GM21367 (cell line): ENCODE measurements at regions not wholly inside any gene's neighbourhood (a gene's known extent, or its start where the extent isn't known, plus 50 kb on each side); places are given as distances from the start of the nearest gene placed in this dataset.
"Not testable (repeated sequence)": the region's sequence is repeated elsewhere in the genome, so short reads cannot be mapped to it uniquely, and the experiment has no call there.

ENCODE experiments used
- ATAC-seq: cut with Tn5 transposase; IDR thresholded peaks from one replicate; pipeline ENCODE4 v1.9.1; 2021; ENCODE audit not compliant: unreplicated experiment

GRCh38 chr4:66091786-66092185 is 421.5 kb upstream of the EPHA5 start:
- no peak for ATAC-seq

- no peak for ATAC-seq
Measured at GRCh38 chr4:66073961-66074360, 403.7 kb upstream of the EPHA5 start.

- no peak for ATAC-seq
Measured at GRCh38 chr4:66071911-66072310, 401.6 kb upstream of the EPHA5 start.

DNA sequence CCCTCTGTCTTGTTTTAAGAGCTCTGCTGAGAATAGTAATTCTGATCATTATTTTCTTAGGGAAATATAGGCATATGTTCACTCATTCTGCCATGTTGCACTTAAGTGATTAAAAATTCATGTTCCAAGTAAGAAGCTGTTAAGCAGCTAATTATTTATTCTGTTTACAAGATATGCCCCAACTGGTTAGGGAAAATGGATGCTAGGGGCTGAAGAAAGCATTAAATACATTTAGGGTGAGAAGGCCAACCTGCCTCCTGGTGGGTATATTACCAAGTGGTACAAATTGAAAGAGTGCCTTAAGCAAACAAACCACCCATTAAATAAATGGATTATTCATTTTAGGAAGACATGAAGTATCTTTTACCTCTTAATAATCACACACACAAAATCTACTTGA is 392.6 kb upstream of the EPHA5 start:
- no peak for ATAC-seq

GRCh38 chr4:66062044-66062443 is 391.8 kb upstream of the EPHA5 start:
- ATAC-seq = no peak

DNA sequence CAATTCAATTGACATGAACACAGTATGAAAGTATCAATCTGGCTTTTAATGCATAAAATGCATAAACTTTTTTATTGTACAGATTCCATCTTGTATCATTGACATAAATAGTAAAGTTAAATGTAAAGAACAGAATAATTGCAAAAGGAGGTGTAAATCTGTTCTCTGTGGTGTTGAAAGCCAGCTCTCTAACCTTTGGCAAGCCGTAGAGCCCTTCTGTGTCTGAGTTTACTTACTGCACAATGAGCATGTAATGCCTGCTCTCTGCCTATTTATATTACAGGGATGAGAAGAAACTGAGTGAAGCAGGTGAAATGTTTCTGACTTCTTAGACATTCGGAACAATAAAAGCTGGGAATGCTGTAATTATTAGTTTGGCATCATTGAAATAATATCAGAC is 389.3 kb upstream of the EPHA5 start:
- no peak for ATAC-seq

DNA sequence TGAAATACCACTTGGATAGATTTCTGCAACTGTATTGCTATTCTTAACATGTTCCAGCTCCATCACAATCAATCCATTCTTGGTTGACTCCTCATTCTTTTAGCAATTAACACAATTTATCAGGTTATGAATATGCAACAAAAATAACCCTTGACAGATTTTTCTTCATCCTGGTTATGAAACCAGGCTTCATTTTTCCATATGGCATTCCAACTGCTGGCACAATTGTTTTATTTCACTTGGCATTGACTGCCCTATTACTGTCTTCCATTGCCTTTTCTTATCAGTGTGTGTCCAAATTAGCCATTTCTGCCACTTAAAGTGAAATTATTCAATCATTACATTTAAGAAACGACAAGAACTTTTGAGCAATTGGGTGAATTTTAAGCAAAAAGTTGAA is 388.8 kb upstream of the EPHA5 start:
- no peak for ATAC-seq

- ATAC-seq = no peak
Measured at GRCh38 chr4:66055999-66056398, 385.7 kb upstream of the EPHA5 start.

DNA sequence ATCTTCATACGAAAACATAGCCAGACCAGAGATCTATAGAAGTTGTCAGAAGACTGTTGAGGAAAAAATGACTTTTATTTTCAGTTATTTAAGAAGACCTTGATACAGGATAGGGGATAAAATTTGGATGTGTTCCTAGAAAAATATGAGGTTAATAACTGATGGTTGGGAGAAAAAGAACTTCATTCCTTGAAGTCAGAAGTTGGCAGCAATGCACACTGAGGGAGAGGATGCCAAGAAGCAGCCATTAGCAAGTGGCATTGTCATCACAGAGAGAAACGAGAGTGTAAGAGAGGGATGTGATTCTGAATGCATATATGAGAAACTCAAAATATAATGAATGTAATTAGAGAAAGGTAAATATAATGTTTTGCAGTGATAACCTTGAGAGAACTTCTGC is 382.1 kb upstream of the EPHA5 start:
- ATAC-seq = no peak

DNA sequence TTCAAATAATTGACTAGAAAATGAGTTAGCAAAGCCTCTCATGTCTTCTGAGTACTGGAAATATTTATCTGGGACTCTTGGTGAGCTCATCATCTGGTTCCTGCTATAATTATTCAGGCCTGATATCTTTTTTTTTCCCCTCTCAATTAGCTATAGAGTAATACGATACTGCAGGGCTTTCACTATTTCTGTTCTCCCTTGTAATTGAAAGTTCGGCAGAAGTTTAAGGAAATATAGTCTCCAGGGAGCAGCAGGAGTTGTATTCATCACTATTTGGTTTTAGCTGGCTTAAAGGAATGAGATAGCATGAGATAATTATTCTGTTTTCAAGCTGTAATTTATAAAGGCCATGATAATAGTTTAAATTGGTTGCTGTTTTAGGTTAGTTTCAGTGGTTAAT is 378.6 kb upstream of the EPHA5 start:
- no peak for ATAC-seq

- no peak for ATAC-seq
Measured at GRCh38 chr4:66045913-66046312, 375.6 kb upstream of the EPHA5 start.

DNA sequence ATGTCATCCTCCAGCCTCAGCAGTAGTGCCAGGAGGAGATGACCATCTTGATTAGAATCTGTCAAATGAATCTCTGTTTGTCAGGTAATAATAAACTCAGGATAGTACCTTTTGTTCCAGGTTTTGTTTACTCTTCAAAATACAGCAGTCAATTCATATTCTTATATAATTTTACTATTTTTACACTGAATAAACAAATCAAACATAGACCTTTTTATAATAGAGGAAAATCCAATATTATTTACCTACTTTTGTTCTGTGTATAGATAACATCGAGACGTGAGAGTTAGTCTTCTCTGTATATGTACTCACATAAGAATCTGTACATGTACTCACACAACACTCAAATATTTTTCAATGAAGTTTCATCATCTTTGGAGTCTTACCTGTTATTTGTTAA is 365.4 kb upstream of the EPHA5 start:
- no peak for ATAC-seq

- no peak for ATAC-seq
Measured at GRCh38 chr4:66034671-66035070, 364.4 kb upstream of the EPHA5 start.

DNA sequence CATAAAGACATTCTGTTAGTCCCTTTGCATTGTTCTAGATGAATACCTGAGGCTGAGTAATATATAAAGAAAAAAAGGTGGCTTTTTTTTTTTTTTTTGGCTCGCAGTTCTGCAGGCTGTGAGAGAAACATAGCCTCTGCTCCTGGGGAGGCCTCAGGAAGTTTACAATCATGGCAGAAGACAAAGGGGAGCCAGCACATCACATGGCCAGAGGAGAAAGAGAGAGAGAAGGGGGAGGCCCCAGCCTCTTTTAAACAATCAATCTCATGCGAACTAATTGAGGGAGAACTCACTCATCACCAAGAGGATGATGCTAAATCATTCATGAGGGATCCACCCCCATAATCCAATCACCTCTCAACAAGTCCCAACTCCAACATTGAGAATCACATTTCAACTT is 364.0 kb upstream of the EPHA5 start:
- ATAC-seq = no peak

- ATAC-seq = no peak
Measured at GRCh38 chr4:66032571-66032970, 362.3 kb upstream of the EPHA5 start.

GRCh38 chr4:66028668-66029067 is 358.4 kb upstream of the EPHA5 start:
- ATAC-seq = no peak

GRCh38 chr4:66023061-66023460 is 352.8 kb upstream of the EPHA5 start:
- ATAC-seq = no peak

DNA sequence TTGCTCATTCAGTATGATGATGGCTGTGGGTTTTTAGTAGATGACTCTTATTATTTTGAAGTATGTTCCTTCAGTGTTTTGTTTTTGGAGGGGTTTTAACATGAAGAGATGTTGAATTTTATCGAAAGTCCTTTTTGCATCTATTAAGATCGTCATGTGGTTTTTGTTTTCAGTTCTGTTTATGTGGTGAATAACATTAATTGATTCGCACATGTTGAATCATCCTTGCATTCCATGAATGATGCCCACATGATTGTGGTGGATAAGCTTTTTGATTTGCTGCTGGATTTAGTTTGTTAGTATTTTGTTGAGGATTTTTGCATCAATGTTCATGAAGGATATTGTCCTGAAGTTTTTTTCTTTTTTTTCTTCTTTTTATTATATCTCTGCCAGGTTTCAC is 347.4 kb upstream of the EPHA5 start:
- ATAC-seq = no peak

GRCh38 chr4:66016240-66016639 is 346.0 kb upstream of the EPHA5 start:
- ATAC-seq = no peak

GRCh38 chr4:66014146-66014765 is 344.0 kb upstream of the EPHA5 start:
- no peak for ATAC-seq

DNA sequence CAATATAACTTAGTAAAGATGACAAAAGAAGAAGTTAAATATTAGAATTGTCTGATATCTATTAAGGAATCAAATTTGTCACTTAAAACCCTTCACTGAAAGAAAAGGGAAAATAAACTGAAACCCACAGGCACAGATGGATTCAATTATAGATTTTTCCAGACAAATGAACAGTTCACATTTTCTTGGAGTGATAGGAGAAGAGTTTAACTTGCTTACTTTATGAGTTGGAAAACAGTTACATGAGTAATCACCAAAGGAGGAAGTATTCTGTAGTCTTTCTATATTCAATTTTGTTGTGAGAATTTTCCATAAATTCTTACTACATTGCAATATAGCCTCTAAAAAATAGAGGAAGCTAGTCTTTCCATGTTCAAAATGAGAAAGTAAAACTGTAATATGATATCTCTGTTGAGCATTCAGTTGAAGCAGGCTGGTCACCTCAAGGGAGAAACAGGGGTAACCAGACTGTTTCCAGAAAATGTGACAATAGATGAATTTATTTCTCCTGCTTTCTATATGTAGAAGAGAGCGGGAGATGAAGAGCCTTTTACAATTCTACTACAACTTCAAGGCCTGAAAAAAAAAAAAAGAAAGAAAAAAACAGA is 330.3 kb upstream of the EPHA5 start:
- ATAC-seq = no peak

GRCh38 chr4:65999518-65999871 is 329.2 kb upstream of the EPHA5 start:
- no peak for ATAC-seq

GRCh38 chr4:65998807-65999517 is 328.7 kb upstream of the EPHA5 start:
- ATAC-seq = not testable (repeated sequence)
